ENCODE measurements at regions not wholly inside any gene's neighbourhood (a gene's known extent, or its start where the extent isn't known, plus 50 kb on each side); places are given as distances from the start of the nearest gene placed in this dataset.

GRCh38 chr9:10818206-10818605 is 205.4 kb upstream of the PTPRD start:
- Histone ChIP-seq H3K79me2 (ENCODE audit: control insufficient read depth, insufficient read depth, low read length) (no peaks in the 10 kb centered on the region), H3K4me3 (replicated peaks in 1 of 3; ENCODE audit: insufficient read depth in 1 of 3, low read depth in 1 of 3, low read length in 3 of 3) (no peak overlapping the region), H3K9me3 (replicated peaks; ENCODE audit: control insufficient read depth, insufficient read depth, low read length) (no peaks in the 10 kb centered on the region), H4K20me1 (replicated peaks; ENCODE audit: control insufficient read depth, extremely low read depth, insufficient read depth, low read length) (no peaks in the 10 kb centered on the region), H3K4me1 (ENCODE audit: control insufficient read depth, extremely low read depth, insufficient read depth, low read length) (no peaks in the 10 kb centered on the region), H3K36me3 (ENCODE audit: control insufficient read depth in 2 of 2, extremely low read depth in 1 of 2, insufficient read depth in 2 of 2, low read length in 2 of 2) (no peaks in the 10 kb centered on the region), H3K27me3 (ENCODE audit: control insufficient read depth in 2 of 2, insufficient read depth in 2 of 2, low read length in 2 of 2) (no peaks in the 10 kb centered on the region), H3K27ac (ENCODE audit: insufficient read depth, low read depth, low read length) (no peak overlapping the region), H3K4me2 (ENCODE audit: insufficient read depth, low read length) (no peak overlapping the region), H3K9me1 (replicated peaks; ENCODE audit: control insufficient read depth, extremely low read depth, insufficient read depth, low read length) (no peaks in the 10 kb centered on the region), H2AFZ (ENCODE audit: low read depth, low read length) (no peak overlapping the region), H3K9ac (replicated peaks; ENCODE audit: extremely low read depth, insufficient read depth, low read length) (no peak overlapping the region)
- POLR2A ChIA-PET: no interaction called here
- no peak for DNase-seq (ENCODE audit: low read depth, low spot score)
- CTCF ChIA-PET: no interaction called here
- intact Hi-C loops (cut with micrococcal nuclease) (no loop called here), dilution Hi-C loops (cut with MboI; ENCODE audit: extremely low pct_ligation_motif_present, low sequenced_read_pairs) (no loop called here)
- no peak for TF ChIP-seq MYC (IDR thresholded peaks at IDR 0.05; ENCODE audit: low read depth, low read length)
- TF ChIP-seq GATA2 (IDR thresholded peaks at IDR 0.05; ENCODE audit: insufficient read depth, insufficient read length, low read depth, low read length): no peak
- no peak for TF ChIP-seq POLR2A (IDR thresholded peaks at IDR 0.05; ENCODE audit: low read depth, low read length)
- TF ChIP-seq FOS (IDR thresholded peaks at IDR 0.05; ENCODE audit: borderline replicate concordance, insufficient read depth, low read length): no peak
- TF ChIP-seq EZH2 (IDR thresholded peaks at IDR 0.05; ENCODE audit: borderline replicate concordance, low read depth, low read length, severe bottlenecking): no peak
- TF ChIP-seq, protein P1, sequence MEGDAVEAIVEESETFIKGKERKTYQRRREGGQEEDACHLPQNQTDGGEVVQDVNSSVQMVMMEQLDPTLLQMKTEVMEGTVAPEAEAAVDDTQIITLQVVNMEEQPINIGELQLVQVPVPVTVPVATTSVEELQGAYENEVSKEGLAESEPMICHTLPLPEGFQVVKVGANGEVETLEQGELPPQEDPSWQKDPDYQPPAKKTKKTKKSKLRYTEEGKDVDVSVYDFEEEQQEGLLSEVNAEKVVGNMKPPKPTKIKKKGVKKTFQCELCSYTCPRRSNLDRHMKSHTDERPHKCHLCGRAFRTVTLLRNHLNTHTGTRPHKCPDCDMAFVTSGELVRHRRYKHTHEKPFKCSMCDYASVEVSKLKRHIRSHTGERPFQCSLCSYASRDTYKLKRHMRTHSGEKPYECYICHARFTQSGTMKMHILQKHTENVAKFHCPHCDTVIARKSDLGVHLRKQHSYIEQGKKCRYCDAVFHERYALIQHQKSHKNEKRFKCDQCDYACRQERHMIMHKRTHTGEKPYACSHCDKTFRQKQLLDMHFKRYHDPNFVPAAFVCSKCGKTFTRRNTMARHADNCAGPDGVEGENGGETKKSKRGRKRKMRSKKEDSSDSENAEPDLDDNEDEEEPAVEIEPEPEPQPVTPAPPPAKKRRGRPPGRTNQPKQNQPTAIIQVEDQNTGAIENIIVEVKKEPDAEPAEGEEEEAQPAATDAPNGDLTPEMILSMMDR (IDR thresholded peaks at IDR 0.05; ENCODE audit: extremely low read depth in 1 of 2, insufficient read depth in 1 of 2, low read depth in 1 of 2, low read length in 2 of 2): no peak
- FAIRE-seq: no peak
- no TSS peak for BruUV-seq (replicated peaks)

DNA sequence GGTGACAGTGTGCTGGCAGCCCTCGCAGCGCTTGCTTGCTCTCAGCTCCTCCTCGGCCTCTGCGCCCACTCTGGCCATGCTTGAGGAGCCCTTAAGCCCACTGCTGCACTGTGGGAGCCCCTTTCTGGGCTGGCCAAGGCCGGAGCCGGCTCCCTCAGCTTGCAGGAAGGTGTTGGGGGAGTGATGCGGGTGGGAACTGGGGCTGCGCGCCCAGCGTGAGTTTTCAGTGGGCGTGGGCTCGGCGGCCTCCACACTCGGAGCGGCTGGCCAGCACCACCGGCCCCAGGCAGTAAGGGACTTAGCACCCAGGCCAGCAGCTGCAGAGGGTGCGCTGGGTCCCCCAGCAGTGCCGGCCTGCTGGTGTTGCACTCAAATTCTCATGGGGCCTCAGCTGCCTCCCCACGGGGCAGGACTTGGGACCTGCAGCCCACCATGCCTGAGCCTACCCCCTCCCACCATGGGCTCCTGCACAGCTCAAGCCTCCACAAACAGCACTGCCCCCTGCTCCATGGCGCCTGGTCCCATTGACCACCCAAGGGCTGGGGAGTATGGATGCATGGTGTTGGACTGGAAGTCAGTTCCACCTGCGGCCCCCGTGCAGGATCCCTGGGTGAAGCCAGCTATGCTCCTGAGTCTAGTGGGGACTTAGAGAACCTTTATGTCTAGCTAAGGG is 223.1 kb upstream of the PTPRD start:
- BruUV-seq (replicated peaks): no TSS peak
- DNase-seq (ENCODE audit: low read depth, low spot score) (no peak), FAIRE-seq (no peak)
- intact Hi-C loops (cut with micrococcal nuclease) (no loop called here), dilution Hi-C loops (cut with MboI; ENCODE audit: extremely low pct_ligation_motif_present, low sequenced_read_pairs) (no loop called here)
- ChIA-PET POLR2A (no interaction called here), CTCF (no interaction called here)
- Histone ChIP-seq H4K20me1 (replicated peaks; ENCODE audit: control insufficient read depth, extremely low read depth, insufficient read depth, low read length) (no peaks in the 10 kb centered on the region), H3K4me3 (replicated peaks in 1 of 3; ENCODE audit: insufficient read depth in 1 of 3, low read depth in 1 of 3, low read length in 3 of 3) (no peak overlapping the region), H2AFZ (ENCODE audit: low read depth, low read length) (no peak overlapping the region), H3K4me2 (ENCODE audit: insufficient read depth, low read length) (no peak overlapping the region), H3K27me3 (ENCODE audit: control insufficient read depth in 2 of 2, insufficient read depth in 2 of 2, low read length in 2 of 2) (no peaks in the 10 kb centered on the region), H3K4me1 (ENCODE audit: control insufficient read depth, extremely low read depth, insufficient read depth, low read length) (no peaks in the 10 kb centered on the region), H3K27ac (ENCODE audit: insufficient read depth, low read depth, low read length) (no peak overlapping the region), H3K36me3 (ENCODE audit: control insufficient read depth in 2 of 2, extremely low read depth in 1 of 2, insufficient read depth in 2 of 2, low read length in 2 of 2) (no peaks in the 10 kb centered on the region), H3K79me2 (ENCODE audit: control insufficient read depth, insufficient read depth, low read length) (no peaks in the 10 kb centered on the region), H3K9me1 (replicated peaks; ENCODE audit: control insufficient read depth, extremely low read depth, insufficient read depth, low read length) (no peaks in the 10 kb centered on the region), H3K9ac (replicated peaks; ENCODE audit: extremely low read depth, insufficient read depth, low read length) (no peak overlapping the region), H3K9me3 (replicated peaks; ENCODE audit: control insufficient read depth, insufficient read depth, low read length) (no peaks in the 10 kb centered on the region)
- TF ChIP-seq EZH2 (IDR thresholded peaks at IDR 0.05; ENCODE audit: borderline replicate concordance, low read depth, low read length, severe bottlenecking): no peak
- TF ChIP-seq, protein P1 (IDR thresholded peaks at IDR 0.05; ENCODE audit: extremely low read depth in 1 of 2, insufficient read depth in 1 of 2, low read depth in 1 of 2, low read length in 2 of 2): no peak
- TF ChIP-seq, protein P2, sequence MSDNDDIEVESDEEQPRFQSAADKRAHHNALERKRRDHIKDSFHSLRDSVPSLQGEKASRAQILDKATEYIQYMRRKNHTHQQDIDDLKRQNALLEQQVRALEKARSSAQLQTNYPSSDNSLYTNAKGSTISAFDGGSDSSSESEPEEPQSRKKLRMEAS (IDR thresholded peaks at IDR 0.05; ENCODE audit: insufficient read depth, insufficient read length): no peak
- TF ChIP-seq POLR2A (IDR thresholded peaks at IDR 0.05; ENCODE audit: low read depth, low read length): no peak
- no peak for TF ChIP-seq JUN (IDR thresholded peaks at IDR 0.05; ENCODE audit: borderline replicate concordance, insufficient read depth, insufficient read length, low read depth)
- no peak for TF ChIP-seq POLR2AphosphoS5 (IDR thresholded peaks at IDR 0.05; ENCODE audit: insufficient read depth, low read depth, low read length)
- TF ChIP-seq MYC (IDR thresholded peaks at IDR 0.05; ENCODE audit: low read depth, low read length): no peak
- TF ChIP-seq GATA2 (IDR thresholded peaks at IDR 0.05; ENCODE audit: insufficient read depth, insufficient read length, low read depth, low read length): no peak
